ENCODE measurements at regions not wholly inside any gene's neighbourhood (a gene's known extent, or its start where the extent isn't known, plus 50 kb on each side); places are given as distances from the start of the nearest gene placed in this dataset.

DNA sequence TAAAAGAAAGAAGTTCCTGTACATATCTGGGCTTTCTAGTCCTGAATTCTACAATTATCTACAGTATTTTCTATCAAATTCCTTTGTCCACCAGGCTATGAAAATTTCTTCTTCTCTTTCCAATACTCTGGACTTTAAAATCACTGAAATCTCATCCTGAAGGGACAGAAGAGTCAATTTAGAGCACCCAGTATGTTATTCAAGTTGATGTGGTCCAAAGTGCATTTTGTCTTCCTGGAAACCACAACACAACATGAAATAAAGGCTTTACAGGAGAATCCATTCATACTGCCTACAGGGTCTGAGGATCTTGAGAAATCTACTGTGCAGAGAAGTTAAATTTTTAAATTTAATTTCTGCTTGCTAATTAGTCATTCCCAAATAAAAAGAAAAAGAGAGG is 94.9 kb upstream of the ADGRF1 start:
- Histone ChIP-seq H3K27ac (no peak overlapping the region), H3K4me3 (no peak overlapping the region), H3K4me1 (peaks cover 8 to 20% of the 10 kb centered on the region in 2 donors), H3K27me3 (no peaks in the 10 kb centered on the region), H3K9me3 (no peaks in the 10 kb centered on the region), H3K36me3 (no peaks in the 10 kb centered on the region)
- in situ Hi-C loops (cut with MboI; ENCODE audit: low sequenced_read_pairs in 4 of 4) (no loop called here), intact Hi-C loops (cut with DNase I; ENCODE audit: low total_unique reads) (no loop called here)
- TF ChIP-seq, protein P1, sequence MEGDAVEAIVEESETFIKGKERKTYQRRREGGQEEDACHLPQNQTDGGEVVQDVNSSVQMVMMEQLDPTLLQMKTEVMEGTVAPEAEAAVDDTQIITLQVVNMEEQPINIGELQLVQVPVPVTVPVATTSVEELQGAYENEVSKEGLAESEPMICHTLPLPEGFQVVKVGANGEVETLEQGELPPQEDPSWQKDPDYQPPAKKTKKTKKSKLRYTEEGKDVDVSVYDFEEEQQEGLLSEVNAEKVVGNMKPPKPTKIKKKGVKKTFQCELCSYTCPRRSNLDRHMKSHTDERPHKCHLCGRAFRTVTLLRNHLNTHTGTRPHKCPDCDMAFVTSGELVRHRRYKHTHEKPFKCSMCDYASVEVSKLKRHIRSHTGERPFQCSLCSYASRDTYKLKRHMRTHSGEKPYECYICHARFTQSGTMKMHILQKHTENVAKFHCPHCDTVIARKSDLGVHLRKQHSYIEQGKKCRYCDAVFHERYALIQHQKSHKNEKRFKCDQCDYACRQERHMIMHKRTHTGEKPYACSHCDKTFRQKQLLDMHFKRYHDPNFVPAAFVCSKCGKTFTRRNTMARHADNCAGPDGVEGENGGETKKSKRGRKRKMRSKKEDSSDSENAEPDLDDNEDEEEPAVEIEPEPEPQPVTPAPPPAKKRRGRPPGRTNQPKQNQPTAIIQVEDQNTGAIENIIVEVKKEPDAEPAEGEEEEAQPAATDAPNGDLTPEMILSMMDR (IDR thresholded peaks at IDR 0.05 in 4 of 5, conservative IDR thresholded peaks at IDR 0.05 in 1 of 5) = no peak
- DNase-seq (no peak), ATAC-seq (no peak)

DNA sequence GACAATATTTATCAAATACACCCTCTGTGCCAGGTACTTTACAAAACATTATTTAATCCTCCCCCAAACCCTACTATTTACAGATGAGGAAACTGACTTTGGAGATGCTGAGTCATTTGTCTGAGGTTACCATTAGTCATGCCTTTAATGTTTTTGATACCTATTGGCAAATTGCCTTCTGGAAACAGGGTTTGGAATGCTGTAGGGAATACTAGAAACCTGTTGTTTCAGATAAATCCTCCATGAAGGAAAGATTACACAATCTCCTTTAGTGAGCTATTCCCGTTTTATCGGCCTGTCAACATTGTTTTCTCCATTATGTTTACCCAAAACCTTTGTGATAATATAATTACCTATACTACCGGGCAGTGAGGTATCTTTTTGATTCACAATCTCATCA is 93.6 kb upstream of the ADGRF1 start:
- Histone ChIP-seq H3K27me3 (no peaks in the 10 kb centered on the region), H3K4me1 (peaks cover 9 to 20% of the 10 kb centered on the region in 2 donors), H3K9me3 (no peaks in the 10 kb centered on the region), H3K36me3 (no peaks in the 10 kb centered on the region), H3K27ac (peak overlapping the region in 2 of 4 donors; percentile 33 to 64), H3K4me3 (no peak overlapping the region)
- no peak for DNase-seq
- TF ChIP-seq POLR2A (IDR thresholded peaks at IDR 0.05) = no peak
- TF ChIP-seq, protein P1 (IDR thresholded peaks at IDR 0.05 in 4 of 5, conservative IDR thresholded peaks at IDR 0.05 in 1 of 5) = no peak
- ATAC-seq = peak in 1 of 2 donors; percentile 48
- in situ Hi-C loops (cut with MboI; ENCODE audit: low sequenced_read_pairs in 4 of 4) = no loop called here
- intact Hi-C loops (cut with DNase I; ENCODE audit: low total_unique reads) = no loop called here

DNA sequence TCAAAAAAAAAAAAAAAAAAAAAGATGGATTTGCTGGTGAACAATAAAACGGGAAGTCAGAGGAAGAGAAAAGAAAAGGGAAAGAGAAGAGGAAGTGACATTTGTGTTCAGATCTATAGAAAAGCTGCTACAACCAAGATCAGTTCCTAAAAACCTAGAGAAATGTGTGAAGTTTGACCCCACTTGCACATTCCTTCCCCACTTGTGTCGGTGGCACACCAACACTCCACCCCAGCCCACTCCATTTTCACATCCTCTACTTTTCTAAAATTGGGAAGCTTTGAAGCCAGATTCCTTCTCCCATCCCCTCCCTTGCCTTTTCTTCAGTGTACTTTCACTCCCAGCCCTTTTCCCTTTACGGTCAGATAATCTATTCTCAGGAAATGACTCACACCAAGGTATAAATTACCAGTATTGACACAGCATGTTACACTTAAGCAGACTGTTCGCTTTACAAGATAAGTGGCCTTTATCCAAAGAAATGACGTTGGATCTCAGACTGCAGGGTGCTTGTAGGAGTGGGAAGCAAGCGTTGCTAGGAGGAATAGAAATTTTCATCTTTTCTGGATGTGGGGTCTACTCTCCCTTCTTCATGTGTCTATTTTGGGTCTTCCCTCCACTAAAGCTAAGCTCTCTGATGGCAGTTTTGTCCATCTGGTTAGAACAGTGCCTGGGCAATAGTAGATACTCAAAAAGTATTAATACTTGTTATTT is 92.5 kb upstream of the ADGRF1 start:
- no peaks in the 10 kb centered on the region for H3K9me3 ChIP-seq
- peaks cover 20 to 31% of the 10 kb centered on the region in 2 donors for H3K4me1 ChIP-seq
- TF ChIP-seq, protein P1 (IDR thresholded peaks at IDR 0.05 in 4 of 5, conservative IDR thresholded peaks at IDR 0.05 in 1 of 5) = no peak
- TF ChIP-seq POLR2A (IDR thresholded peaks at IDR 0.05) = no peak
- H3K27ac ChIP-seq = peak overlapping the region in 1 of 4 donors; percentile 64
- no peaks in the 10 kb centered on the region for H3K36me3 ChIP-seq
- in situ Hi-C loops (cut with MboI; ENCODE audit: low sequenced_read_pairs in 4 of 4) = no loop called here
- ATAC-seq (peak; percentile 95 to 98), DNase-seq (no peak)
- intact Hi-C loops (cut with DNase I; ENCODE audit: low total_unique reads) = no loop called here
- no peaks in the 10 kb centered on the region for H3K27me3 ChIP-seq
- H3K4me3 ChIP-seq = peak overlapping the region in 1 of 4 donors; percentile 17

DNA sequence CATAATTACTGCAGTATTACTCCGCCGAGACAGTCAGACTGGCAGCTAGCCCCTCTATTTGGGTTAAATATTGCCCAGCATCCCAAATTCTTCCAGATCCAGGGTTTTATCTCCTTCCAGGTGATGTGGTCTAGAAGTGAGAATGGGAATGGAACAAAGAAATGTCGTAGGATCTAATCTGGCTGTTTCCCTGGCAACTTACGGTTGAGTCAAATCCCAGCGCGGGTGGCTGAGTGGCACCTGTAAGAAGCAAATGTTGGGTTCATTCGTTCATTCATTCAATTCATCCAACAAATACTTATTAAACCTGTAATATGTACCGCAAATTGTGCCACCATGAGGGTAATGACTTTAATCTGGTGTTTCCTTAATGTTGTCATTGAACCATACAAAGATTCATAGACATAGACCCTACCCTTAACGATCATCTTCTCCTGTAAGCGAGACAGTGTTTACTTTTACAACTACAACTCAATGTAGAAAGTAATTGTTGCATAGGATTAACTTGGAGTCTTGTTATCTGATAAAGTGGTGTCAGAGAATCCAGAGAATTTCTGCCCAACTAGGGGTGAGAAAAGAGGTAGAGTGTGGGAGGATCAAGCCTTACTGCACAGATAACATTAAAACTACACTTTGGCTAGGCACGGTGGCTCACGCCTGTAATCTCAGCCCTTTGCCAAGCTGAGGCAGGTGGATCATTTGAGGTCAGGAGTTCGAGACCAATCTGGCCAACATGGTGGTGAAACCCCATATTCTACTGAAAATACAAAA is 91.3 kb upstream of the ADGRF1 start:
- H3K4me1 ChIP-seq = peaks cover 25 to 38% of the 10 kb centered on the region in 2 donors
- no peak overlapping the region for H3K4me3 ChIP-seq
- H3K27me3 ChIP-seq = no peaks in the 10 kb centered on the region
- ATAC-seq = no peak
- in situ Hi-C loops (cut with MboI; ENCODE audit: low sequenced_read_pairs in 4 of 4) = no loop called here
- H3K27ac ChIP-seq = peak overlapping the region in 1 of 4 donors; percentile 13
- DNase-seq = no peak
- TF ChIP-seq POLR2A (IDR thresholded peaks at IDR 0.05) = no peak
- TF ChIP-seq, protein P1 (IDR thresholded peaks at IDR 0.05 in 4 of 5, conservative IDR thresholded peaks at IDR 0.05 in 1 of 5) = no peak
- intact Hi-C loops (cut with DNase I; ENCODE audit: low total_unique reads) = no loop called here
- no peaks in the 10 kb centered on the region for H3K9me3 ChIP-seq
- H3K36me3 ChIP-seq = no peaks in the 10 kb centered on the region
